Naive thymus-derived CD4-positive, alpha-beta T cell (primary cell): ENCODE measurements at regions not wholly inside any gene's neighbourhood (a gene's known extent, or its start where the extent isn't known, plus 50 kb on each side); places are given as distances from the start of the nearest gene placed in this dataset.

ENCODE experiments used
- ATAC-seq: fragments of 150-1000 bp; cut with Tn5 transposase; 2 replicates; pipeline ENCODE4 v1.10.0; 2021; ENCODE audit warnings: mild to moderate bottlenecking, moderate library complexity
- CTCF ChIA-PET: fragments of 350-600 bp; sonication (Branson Sonifier 250); formaldehyde crosslinking; loops from one replicate; lab custom pipeline; 2021; ENCODE audit warnings: antibody characterized with exemption; lab: Charles Lee
- POLR2A ChIA-PET: fragments of 350-600 bp; sonication (Branson Sonifier 250); formaldehyde crosslinking; loops from one replicate; lab custom pipeline; 2021; ENCODE audit warnings: antibody characterized with exemption, inconsistent platforms; lab: Charles Lee
- DNase-seq, 9 donors: peaks; one replicate each; pipeline versions ENCODE4 v3.0.0 to v3.0.0-alpha.2; 2020 to 2022; ENCODE audit warnings: mixed read lengths in 1 of 9
- H3K27ac ChIP-seq: one replicate; pipeline ENCODE4 v1.7.0; 2013; ENCODE audit warnings: mild to moderate bottlenecking, low read depth, low read length, moderate library complexity
- H3K27me3 ChIP-seq, 2 donors: one replicate each; pipeline ENCODE4 v1.7.0; 2013; ENCODE audit warnings: low read length in 2 of 2, mild to moderate bottlenecking in 2 of 2, moderate library complexity in 2 of 2; ENCODE audit not compliant: control insufficient read depth in 2 of 2, insufficient read depth in 2 of 2
- H3K36me3 ChIP-seq, 3 experiments: 1 replicate in 2 of 3; 2 replicates in 1 of 3; pipeline ENCODE4 v1.7.0; 2013; ENCODE audit warnings: low read length in 3 of 3, mild to moderate bottlenecking in 3 of 3, moderate library complexity in 1 of 3; ENCODE audit not compliant: insufficient read depth in 3 of 3, control insufficient read depth in 2 of 3
- H3K4me1 ChIP-seq, 2 donors: one replicate each; pipeline ENCODE4 v1.7.0; 2013; ENCODE audit warnings: low read length in 2 of 2, mild to moderate bottlenecking in 2 of 2, moderate library complexity in 1 of 2; ENCODE audit not compliant: control insufficient read depth in 2 of 2, insufficient read depth in 2 of 2
- H3K4me3 ChIP-seq: 2 replicates; pipeline ENCODE4 v1.7.0; 2013; ENCODE audit warnings: mild to moderate bottlenecking, low read length
- H3K9me3 ChIP-seq, 3 experiments: 1 replicate in 2 of 3; 2 replicates in 1 of 3; pipeline ENCODE4 v1.7.0; 2013; ENCODE audit warnings: low read length in 3 of 3; ENCODE audit not compliant: control insufficient read depth in 2 of 3
- H3K27ac Mint-ChIP-seq, 9 donors: one replicate each; pipeline ENCODE4 v1.8.0; 2020 to 2022; ENCODE audit warnings: mixed read lengths in 9 of 9, mild to moderate bottlenecking in 8 of 9, moderate library complexity in 5 of 9, inconsistent platforms in 2 of 9
- H3K27me3 Mint-ChIP-seq, 5 donors: one replicate each; pipeline ENCODE4 v1.8.0; 2021 to 2022; ENCODE audit warnings: mixed read lengths in 5 of 5, mild to moderate bottlenecking in 1 of 5
- H3K36me3 Mint-ChIP-seq, 5 donors: one replicate each; pipeline ENCODE4 v1.8.0; 2020 to 2022; ENCODE audit warnings: mixed read lengths in 5 of 5, mild to moderate bottlenecking in 3 of 5, inconsistent platforms in 1 of 5
- H3K4me1 Mint-ChIP-seq, 7 donors: one replicate each; pipeline ENCODE4 v1.8.0; 2020 to 2022; ENCODE audit warnings: mixed read lengths in 7 of 7, mild to moderate bottlenecking in 3 of 7, inconsistent platforms in 1 of 7
- H3K4me3 Mint-ChIP-seq, 10 donors: one replicate each; pipeline ENCODE4 v1.8.0; 2020 to 2022; ENCODE audit warnings: mild to moderate bottlenecking in 10 of 10, mixed read lengths in 10 of 10, moderate library complexity in 6 of 10, inconsistent platforms in 2 of 10
- H3K9me3 Mint-ChIP-seq, 11 donors: one replicate each; pipeline ENCODE4 v1.8.0; 2020 to 2022; ENCODE audit warnings: mixed read lengths in 11 of 11, mild to moderate bottlenecking in 4 of 11, inconsistent platforms in 1 of 11, moderate library complexity in 1 of 11
- intact Hi-C, 2 donors: fragments of 100-400 bp; cut with micrococcal nuclease; formaldehyde crosslinking; loops; one replicate each; pipeline ENCODE4 v1.15.1; 2023

DNA sequence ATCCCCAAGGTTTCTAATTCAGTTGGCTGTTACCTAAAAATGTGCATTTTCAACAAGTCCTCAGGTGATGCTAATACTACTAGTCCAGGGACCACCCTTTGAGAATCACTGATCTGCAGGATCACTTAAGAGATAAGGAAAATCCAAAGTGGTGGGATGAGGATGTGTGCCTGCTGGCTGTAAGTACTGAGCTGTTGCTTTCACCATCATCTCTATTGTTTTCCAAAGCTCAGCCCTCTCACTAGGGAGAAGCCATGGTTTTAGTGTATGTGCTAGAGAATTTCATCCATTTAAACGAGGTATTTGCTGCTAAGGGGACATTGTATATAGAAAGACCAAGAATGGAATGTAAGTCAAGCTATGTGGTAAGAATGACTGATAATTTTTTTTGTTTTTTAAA, 202.3 kb downstream of the KIF21A start:
- no peaks in the 10 kb centered on the region for H3K4me1 Mint-ChIP-seq
- intact Hi-C loops, result no loop called here
- POLR2A ChIA-PET, result no interaction called here

DNA sequence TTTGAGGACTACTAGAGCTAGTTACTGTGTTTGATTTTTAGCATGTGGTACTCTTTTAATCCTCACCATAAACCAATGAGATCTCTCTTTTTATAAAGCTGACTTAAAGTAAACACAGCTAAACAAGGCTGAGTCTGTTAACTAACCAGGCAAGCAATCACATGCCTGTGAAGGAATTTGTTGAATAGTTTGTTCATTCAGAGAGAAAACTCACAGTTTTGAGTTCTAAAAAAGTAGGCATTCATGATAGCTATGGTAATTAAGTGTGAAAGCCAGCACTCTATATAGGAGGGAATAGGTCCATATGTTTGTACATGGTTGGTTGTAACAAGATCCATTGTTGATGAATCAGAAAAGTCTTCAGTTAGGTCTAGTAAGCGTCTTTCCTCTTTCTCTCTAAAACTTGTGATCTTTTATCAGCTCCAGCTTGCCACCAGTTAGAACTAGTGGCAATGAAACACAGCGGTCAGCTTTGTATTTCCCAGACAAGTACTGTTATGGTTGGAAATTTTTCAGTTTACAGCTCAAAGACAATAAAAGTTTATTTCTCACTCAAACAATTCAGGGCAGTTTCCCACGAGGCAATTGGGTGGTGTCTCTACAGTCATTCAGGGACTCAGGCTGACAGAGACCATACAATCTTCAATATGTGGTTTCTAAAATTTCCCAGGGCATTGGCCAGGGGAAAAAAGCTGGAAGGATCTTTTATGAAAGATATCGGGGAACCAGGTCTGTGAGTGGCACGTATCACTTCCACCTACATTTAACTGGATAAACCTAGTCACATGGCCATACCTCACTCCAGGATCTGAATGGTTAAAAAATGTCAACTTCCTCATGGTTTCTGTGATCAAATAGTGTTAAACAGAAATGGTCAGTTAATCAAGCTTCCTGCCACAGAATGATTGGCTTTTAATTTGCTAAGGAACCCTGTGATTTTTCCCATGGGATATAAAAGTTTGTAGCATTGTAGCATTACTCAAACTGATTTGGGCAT, 203.1 kb downstream of the KIF21A start:
- ChIA-PET CTCF (no interaction called here), POLR2A (no interaction called here)
- no peaks in the 10 kb centered on the region for H3K4me1 Mint-ChIP-seq
- H3K9me3 Mint-ChIP-seq, result no peaks in the 10 kb centered on the region
- Histone ChIP-seq H3K4me1 (no peaks in the 10 kb centered on the region), H3K27ac (no peak overlapping the region), H3K36me3 (no peaks in the 10 kb centered on the region), H3K9me3 (no peaks in the 10 kb centered on the region), H3K27me3 (no peaks in the 10 kb centered on the region), H3K4me3 (no peak overlapping the region)
- H3K27me3 Mint-ChIP-seq, result peaks cover 0 to 6% (median 5%) of the 10 kb centered on the region in 5 donors
- H3K36me3 Mint-ChIP-seq, result no peaks in the 10 kb centered on the region
- ATAC-seq, result no peak
- DNase-seq, result no peak
- H3K27ac Mint-ChIP-seq, result no peak overlapping the region
- intact Hi-C loops, result no loop called here
- no peak overlapping the region for H3K4me3 Mint-ChIP-seq

More for the DNA sequence above, 202.3 kb downstream of the KIF21A start:
- Mint-ChIP-seq H3K36me3 (no peaks in the 10 kb centered on the region), H3K9me3 (no peaks in the 10 kb centered on the region), H3K27ac (no peak overlapping the region), H3K4me3 (no peak overlapping the region), H3K27me3 (peaks cover 0 to 7% (median 6%) of the 10 kb centered on the region in 5 donors)
- no peaks in the 10 kb centered on the region for H3K27me3 ChIP-seq
- CTCF ChIA-PET, result no interaction called here
- no peaks in the 10 kb centered on the region for H3K9me3 ChIP-seq
- H3K27ac ChIP-seq, result no peak overlapping the region
- DNase-seq (no peak), ATAC-seq (no peak)
- H3K4me1 ChIP-seq, result no peaks in the 10 kb centered on the region
- H3K4me3 ChIP-seq, result no peak overlapping the region
- H3K36me3 ChIP-seq, result no peaks in the 10 kb centered on the region

DNA sequence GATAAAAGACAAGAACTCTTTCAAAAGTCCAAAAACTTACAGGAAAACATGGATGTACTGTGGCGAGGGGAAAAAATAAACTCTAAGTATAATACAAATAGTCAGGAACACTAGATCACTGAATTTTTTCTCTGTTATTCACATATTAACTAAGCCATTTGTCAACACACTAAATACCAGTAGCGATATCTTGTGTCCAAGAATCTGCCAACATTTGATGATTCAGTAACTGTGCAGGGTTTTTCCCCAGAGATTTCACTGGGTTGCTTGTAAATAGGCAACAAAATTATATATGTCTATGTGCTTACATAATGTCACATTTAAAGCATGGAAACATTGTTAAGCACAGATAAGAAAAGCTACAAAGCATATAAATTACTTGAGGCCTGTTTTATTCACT, 205.9 kb downstream of the KIF21A start:
- no peak for DNase-seq
- Histone ChIP-seq H3K36me3 (no peaks in the 10 kb centered on the region), H3K4me1 (no peaks in the 10 kb centered on the region), H3K27me3 (no peaks in the 10 kb centered on the region), H3K4me3 (no peak overlapping the region), H3K9me3 (no peaks in the 10 kb centered on the region), H3K27ac (no peak overlapping the region)
- Mint-ChIP-seq H3K27me3 (peaks cover 0 to 3% (median 0%) of the 10 kb centered on the region in 5 donors), H3K4me3 (no peak overlapping the region), H3K36me3 (no peaks in the 10 kb centered on the region), H3K4me1 (no peaks in the 10 kb centered on the region), H3K9me3 (peaks cover 0 to 4% (median 0%) of the 10 kb centered on the region in 11 donors), H3K27ac (no peak overlapping the region)
- ChIA-PET CTCF (no interaction called here), POLR2A (no interaction called here)
- intact Hi-C loops, result no loop called here
- no peak for ATAC-seq

DNA sequence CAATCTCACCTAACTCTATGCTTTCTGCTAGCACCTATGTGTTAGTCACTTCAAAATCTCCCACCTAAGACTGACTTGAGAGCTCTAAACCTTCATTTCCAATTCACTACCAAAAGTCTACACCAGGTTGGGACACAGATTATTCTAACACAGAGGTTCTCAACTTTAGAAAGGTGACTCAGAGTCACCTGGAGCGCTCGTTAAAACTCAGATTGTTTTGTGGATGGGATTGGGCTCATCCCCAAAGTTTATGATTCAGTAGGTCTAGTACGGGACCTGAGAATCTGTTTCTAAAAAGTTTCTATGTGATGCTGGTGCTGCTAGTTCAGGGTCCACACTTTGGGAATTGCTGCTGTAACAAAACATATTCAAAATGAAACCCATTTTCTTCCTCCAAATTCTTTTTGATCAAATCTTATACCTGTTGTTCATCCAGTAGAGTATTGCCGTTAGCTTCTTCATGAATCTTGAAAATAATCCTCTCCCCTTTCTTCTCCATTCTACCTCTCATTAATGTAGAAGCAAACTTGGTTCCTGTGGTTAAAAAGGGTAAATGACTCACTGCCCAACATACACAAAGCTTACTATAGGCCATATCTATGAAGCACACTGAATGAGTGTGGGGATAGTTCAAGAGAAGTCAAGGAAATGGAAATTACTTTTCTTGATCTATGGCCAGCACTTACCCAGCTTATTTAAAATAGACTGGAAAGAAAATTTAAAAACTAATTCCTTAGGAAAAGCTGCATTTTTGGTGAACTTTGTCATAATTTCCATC, 206.7 kb downstream of the KIF21A start:
- Histone ChIP-seq H3K9me3 (no peaks in the 10 kb centered on the region), H3K27me3 (no peaks in the 10 kb centered on the region), H3K27ac (no peak overlapping the region), H3K4me1 (no peaks in the 10 kb centered on the region), H3K4me3 (no peak overlapping the region), H3K36me3 (no peaks in the 10 kb centered on the region)
- Mint-ChIP-seq H3K4me3 (no peak overlapping the region), H3K36me3 (no peaks in the 10 kb centered on the region), H3K4me1 (no peaks in the 10 kb centered on the region), H3K27ac (no peak overlapping the region), H3K27me3 (peaks cover 0 to 3% (median 0%) of the 10 kb centered on the region in 5 donors), H3K9me3 (peaks cover 0 to 5% (median 0%) of the 10 kb centered on the region in 11 donors)
- ChIA-PET POLR2A (no interaction called here), CTCF (no interaction called here)
- ATAC-seq, result no peak
- no peak for DNase-seq
- intact Hi-C loops, result no loop called here

DNA sequence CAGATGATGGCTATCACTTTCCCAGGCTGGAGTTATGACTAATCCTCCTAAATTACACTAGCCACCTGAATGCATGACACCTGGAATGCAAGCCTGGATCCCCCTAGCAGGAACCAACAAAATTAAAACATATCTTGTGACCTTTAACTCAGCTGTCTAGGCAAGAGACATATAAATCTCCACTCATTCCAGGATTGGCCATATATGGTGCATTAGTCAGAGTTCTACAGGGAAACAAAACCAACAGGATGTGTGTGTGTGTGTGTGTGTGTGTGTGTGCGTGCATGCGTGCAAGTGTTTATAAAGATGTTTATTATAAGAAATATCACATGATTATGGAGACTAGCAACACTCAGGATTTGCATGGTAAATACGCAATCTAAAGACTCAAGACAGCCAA, 212.8 kb downstream of the KIF21A start:
- intact Hi-C loops, result no loop called here
- Histone ChIP-seq H3K4me1 (no peaks in the 10 kb centered on the region), H3K27me3 (no peaks in the 10 kb centered on the region), H3K4me3 (no peak overlapping the region), H3K36me3 (no peaks in the 10 kb centered on the region), H3K9me3 (no peaks in the 10 kb centered on the region), H3K27ac (no peak overlapping the region)
- peaks cover 0 to 12% (median 2%) of the 10 kb centered on the region in 11 donors for H3K9me3 Mint-ChIP-seq
- ChIA-PET POLR2A (no interaction called here), CTCF (no interaction called here)
- DNase-seq (no peak), ATAC-seq (no peak)
- no peak overlapping the region for H3K27ac Mint-ChIP-seq
- H3K27me3 Mint-ChIP-seq, result peaks cover 0 to 9% (median 0%) of the 10 kb centered on the region in 5 donors
- peaks cover 0 to 3% (median 0%) of the 10 kb centered on the region in 5 donors for H3K36me3 Mint-ChIP-seq
- no peak overlapping the region for H3K4me3 Mint-ChIP-seq
- no peaks in the 10 kb centered on the region for H3K4me1 Mint-ChIP-seq

DNA sequence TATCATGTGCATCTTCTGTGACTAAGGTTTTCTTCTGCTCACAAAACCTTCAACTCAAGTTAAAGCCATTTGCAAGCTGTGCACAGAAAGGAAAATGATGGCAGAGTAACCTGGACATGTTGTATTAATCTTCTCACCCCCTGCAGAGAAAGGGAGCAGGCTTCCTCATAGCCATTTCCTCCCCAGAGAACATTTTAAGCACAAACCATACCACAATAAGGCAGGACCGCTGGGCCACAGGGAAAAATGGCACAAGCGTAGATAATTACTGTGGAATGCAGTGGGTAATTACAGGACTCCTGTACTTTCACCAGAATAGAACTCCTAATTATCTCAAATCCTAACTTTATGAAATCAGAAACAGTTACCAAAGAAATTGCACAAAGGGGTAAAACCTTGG, 215.7 kb downstream of the KIF21A start:
- Mint-ChIP-seq H3K9me3 (peaks cover 0 to 19% (median 9%) of the 10 kb centered on the region in 11 donors), H3K4me1 (no peaks in the 10 kb centered on the region), H3K36me3 (peaks cover 0 to 6% (median 0%) of the 10 kb centered on the region in 5 donors), H3K27me3 (peaks cover 0 to 9% (median 0%) of the 10 kb centered on the region in 5 donors), H3K27ac (no peak overlapping the region), H3K4me3 (no peak overlapping the region)
- Histone ChIP-seq H3K27me3 (peaks cover 0 to 3% of the 10 kb centered on the region in 2 donors), H3K4me1 (no peaks in the 10 kb centered on the region), H3K36me3 (no peaks in the 10 kb centered on the region), H3K27ac (no peak overlapping the region), H3K9me3 (no peaks in the 10 kb centered on the region), H3K4me3 (no peak overlapping the region)
- ChIA-PET POLR2A (no interaction called here), CTCF (no interaction called here)
- no peak for DNase-seq
- intact Hi-C loops, result no loop called here
- no peak for ATAC-seq
